HG02623 (cell line): ENCODE measurements at regions not wholly inside any gene's neighbourhood (a gene's known extent, or its start where the extent isn't known, plus 50 kb on each side); places are given as distances from the start of the nearest gene placed in this dataset.

Experiments
- ATAC-seq: cut with Tn5 transposase; IDR thresholded peaks from one replicate; pipeline ENCODE4 v1.9.1; 2021; ENCODE audit warnings: moderate library complexity; ENCODE audit not compliant: unreplicated experiment

DNA sequence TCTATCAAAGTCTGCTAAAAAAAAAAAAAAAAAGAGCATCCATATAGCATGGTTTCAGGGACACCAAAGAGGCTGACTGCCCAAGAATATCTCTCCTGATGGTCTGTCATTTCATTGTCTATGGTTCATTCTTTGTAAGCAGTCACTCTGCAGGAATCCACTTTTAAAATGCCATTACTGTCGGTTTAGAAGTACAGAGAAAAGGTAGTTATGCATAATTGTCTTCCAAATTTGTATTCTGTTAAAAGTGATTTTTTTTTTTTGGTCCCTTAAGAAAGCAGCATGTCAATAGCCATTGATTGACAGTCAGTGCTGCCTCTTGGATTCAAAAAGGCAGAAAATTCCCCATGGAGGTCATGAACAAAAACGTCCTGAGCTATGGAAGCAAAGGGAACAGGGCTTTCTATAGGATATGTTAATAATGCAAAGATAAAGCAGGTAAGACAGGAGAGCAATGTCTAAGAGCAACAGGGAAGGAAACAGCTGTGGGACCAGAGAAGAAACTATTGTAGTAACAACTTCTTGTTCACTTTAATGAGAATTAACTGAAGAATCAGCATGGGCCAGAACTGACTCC is 245.8 kb downstream of the TMX3 start:
- no peak for ATAC-seq

DNA sequence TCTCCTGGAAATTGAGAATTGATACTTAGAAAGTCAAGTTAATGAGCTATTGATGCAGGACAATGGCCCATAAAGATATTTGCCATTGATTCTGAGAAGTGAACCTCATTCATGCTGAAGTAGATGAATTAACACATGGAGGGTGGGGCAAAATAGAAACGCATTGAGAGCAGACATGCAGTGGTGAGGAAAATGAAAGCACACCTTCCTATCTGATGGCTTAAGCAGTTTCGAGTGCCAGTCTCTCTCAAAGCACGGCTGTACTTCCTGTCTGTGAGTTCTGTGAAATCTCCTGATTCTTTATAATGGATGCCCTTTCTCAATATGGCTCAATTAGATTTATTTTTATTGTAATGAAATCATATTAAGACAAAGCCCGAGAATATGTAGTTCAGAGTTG is 247.0 kb downstream of the TMX3 start:
- no peak for ATAC-seq

DNA sequence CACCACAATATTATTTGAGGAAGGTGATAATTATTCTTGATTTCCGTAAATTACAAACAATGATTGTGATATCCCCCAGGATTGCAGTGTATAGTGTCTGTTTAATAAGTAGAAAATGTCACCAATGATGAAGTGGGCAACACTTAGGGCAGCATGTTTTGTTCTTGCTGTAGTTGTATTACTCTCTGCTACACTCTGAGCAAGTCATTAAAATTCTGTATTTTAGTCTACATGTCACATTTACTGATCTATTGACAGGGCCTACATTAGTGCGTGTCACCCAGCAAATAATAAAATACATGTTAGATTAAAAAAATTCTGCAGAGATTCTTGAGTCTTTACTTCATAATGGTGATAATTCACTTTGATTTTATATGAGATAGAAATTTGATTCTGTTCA is 247.6 kb downstream of the TMX3 start:
- no peak for ATAC-seq

DNA sequence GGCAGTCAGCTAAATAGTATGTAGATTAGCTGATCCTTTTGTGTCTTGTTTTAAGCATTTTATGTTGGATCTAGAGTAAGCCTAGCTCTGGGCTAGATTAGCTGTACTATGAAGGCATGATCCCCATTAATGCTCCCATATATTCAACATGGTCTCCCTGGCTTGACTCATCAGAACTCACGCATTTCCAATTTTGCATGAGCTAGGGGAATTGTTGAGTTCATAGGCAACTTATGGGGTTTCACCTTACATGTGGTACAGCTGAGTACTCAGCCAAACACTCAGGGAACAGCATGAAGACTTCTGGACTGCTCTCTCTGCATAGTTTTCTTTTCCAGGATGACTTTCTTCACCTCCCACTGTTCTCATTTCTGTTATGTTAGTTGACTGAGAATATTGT is 248.2 kb downstream of the TMX3 start:
- ATAC-seq = no peak

DNA sequence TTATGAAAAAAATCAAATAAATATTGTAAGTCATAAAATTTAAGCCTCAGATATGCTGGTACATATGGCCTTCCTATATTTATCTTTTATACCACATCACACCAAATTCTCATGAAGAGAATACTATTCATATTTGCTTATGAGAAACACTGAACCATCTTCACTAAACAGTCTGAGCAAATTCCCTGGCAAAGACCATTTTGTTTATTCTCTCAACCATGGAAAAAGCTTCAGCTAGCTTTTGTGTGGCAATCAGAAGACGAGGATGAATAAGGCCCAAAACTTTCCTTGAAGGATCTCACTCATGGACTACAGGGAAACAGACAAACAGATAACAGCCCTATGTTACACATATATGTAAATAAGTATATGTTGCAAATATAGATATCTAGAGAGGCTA is 252.1 kb downstream of the TMX3 start:
- ATAC-seq = no peak

DNA sequence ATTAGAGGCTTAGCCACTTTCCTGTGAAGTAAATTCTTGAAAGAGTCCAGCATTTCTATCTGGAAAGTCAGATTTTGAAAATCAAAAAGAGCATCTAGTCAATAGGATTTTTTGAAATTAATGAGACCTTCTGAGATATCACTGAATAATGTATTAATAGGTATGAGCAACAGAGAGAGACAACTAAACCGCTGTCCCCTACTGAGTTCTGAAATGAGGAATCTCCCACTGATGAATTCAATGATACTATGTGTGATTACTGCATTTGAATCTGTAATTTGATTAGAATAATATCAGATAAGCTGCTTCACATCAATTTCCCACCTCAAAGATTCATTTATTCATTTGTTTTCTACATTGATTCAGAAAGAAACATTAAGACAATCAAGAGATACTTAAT is 252.8 kb downstream of the TMX3 start:
- no peak for ATAC-seq

DNA sequence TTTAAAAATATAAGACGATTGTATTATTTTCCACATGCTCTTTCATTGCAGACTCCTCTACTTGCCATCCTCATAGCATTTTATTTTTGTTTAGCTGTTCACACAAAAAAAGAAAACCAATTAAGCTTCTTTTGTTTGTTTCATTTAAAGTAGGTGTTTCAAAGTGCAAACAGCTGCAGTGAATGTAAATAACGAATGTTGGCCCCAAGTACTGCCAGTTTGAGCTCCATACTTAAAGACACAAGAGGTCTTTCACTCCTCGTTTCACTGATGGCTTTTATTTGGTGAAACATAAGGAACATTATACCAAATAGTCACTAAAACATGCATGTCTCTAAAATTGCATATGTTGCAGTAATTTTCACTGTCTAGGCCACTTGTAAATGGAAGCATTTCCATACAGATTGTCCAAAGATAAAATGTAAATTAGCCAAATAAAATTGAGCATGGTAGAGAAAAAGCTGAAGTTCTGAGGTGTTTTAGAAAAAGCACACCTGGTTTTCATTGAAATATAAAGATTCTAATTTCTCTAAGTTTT is 253.4 kb downstream of the TMX3 start:
- no peak for ATAC-seq

DNA sequence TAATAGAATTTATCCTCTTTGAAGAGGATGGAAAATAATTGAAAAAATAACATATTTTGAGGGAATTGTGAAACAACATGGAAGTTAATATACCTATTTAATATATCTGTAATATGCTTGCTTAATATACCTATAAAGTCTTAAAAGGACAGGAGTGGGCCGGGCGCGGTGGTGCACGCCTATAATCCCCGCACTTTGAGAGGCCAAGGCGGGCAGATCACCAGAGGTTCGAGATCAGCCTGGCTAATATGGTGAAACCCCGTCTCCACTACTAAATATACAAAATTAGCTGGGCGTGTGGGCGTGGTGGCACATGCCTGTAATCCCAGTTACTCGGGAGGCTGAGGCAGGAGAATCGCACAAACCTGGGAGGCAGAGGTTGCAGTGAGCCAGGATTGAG is 254.9 kb downstream of the TMX3 start:
- ATAC-seq = no peak

DNA sequence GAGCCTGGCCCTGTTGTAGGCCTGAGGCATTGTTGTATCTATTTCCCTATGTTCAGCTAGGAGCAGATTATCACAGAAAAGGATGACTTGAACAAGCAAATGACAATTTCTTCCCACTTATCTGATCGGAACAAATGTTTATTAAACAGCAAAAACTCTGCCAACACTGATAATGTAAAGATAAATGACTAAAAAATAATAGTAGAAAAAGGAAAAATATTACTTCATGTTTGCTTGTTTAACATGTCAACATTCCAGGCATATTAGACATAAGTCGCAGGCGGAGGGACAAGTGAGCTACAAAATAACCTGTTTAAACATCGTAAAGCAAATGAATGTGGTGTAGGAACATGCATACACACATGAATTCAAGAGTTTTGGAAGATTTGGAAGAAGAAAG is 257.9 kb downstream of the TMX3 start:
- no peak for ATAC-seq

DNA sequence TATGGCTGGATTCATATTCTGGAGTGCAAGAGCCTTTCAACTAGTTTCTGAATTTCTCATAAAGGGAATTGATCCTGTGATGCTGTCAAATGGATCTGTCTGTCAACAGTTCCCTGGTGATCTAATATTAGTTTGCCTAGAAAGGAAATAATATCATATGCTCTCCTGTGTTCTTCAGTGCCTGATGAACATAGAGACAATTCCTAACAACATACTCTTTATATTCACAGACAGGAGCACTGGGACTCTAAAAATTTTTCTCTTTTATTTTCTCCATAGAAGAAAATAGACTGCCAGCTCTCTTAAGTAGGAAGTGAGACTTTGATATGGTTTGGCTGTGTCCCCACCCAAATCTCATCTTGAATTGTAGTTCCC is 259.7 kb downstream of the TMX3 start:
- ATAC-seq = no peak

DNA sequence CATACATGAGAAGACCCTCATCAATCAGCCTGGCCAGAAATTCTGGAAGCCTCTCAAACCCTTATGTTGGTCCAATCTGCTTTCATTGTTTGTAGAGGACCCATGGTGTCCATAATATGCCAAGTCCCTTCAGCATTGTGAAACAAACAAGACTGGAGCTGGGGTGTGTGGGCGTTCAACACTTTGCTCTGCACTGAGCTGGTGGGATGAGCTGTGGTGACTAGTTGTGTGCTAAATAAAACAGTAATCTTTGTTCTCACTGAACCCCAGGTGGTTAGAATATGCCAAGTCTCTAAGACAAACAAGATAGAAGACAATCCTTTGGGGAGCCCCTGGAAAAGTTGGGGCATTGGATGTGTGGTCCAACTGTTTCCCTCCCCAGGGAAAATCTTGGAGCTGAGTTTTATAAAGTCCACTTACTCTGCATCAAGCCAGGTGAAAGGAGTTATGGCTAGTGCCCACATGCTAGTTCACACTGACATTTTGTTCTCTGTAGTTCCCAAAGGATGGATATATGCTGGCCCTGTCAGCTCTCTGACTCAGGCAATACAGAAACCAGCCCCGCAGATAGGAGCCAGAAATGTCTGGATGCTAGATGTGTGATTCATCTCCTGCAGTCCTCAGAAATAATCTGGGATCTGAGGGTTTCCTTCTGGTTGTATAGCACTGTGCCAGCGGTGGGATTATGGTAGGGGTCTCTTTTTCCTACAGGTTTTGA is 260.2 kb downstream of the TMX3 start:
- ATAC-seq = no peak

DNA sequence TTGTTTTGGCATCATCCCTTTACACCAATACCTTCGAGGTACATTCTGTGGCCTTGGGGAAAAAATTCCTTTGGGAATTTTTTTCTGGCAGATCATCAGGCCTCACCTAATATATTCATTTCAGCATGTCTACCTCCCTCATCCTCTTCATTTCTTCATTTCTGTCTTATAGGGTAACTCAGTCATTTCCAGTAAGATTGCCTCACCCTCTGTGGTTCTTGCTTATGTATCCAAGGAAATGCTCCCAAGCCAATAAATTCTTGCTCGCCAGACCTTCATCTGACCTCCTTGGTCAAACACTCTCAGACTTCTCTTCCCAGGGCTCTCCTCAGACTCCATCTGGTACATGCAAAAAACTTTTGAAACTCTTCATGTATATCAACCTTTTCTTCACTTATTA is 265.6 kb downstream of the TMX3 start:
- no peak for ATAC-seq

DNA sequence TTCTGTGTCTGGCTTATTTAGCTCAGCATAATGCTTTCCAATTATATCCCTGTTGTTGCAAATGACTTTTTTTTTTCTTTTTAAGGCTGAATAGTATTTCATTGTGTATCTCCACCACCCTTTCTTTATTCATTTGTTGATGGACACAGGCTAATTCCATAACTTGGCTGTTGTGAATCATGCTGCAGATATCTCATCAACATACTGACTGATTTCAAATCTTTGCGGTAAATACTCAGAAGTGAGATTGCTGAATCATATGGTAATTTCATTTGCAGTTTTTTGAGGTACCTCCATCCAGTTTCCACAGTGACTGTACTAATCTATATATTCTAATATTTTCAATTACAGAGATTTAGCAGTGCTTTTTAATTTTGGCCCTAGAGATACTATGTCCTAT is 266.2 kb downstream of the TMX3 start:
- no peak for ATAC-seq

DNA sequence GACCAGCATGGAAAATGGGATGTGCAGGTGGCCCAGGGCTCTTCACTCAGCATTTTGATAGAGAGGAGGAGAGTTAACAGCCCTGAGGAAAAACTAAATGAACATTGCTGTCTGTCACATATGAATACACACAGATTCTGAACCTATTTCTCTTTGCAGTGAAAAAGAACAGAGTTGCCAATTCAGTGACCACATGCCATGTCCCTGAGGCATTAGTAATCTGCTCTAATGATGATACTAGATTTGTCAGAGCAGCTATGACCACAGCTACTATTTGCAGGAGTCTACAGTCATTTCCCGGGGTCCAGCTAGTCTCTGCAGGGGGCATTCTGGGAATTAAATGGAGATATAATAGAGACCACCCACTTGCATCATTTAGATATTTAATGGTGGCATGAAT is 267.6 kb downstream of the TMX3 start:
- no peak for ATAC-seq

DNA sequence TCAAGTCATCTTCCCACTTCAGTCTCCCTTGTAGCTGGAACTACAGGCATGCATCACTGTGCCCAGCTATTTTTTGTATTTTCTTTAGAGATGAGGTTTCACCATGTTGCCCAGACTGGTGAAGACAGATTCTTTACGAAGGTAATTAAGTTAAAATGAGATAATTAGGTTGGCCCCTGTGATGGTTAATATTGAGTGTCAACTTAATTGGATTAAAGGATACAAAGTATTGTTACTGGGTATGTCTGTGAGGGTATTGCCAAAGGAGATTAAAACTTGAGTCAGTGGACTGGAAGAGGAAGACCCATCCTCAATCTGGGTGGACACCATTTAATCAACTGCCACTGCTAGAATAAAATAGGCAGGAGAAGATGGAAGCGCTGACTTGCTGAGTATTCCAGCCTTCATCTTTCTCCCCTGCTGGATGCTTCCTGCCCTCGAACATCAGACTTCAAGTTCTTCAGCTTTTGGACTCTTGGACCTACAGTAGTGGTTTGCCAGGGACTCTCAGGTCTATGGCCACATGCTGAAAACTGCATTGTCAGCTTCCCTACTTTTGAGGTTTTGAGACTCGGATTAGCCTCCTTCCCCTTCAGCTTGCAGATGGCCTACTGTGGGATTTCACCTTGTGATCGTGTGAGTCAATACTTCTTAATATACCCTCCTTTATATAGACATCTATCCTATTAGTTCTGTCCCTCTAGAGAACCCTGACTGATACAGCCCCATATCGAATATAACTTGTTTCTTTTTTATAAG is 269.1 kb downstream of the TMX3 start:
- ATAC-seq = no peak

DNA sequence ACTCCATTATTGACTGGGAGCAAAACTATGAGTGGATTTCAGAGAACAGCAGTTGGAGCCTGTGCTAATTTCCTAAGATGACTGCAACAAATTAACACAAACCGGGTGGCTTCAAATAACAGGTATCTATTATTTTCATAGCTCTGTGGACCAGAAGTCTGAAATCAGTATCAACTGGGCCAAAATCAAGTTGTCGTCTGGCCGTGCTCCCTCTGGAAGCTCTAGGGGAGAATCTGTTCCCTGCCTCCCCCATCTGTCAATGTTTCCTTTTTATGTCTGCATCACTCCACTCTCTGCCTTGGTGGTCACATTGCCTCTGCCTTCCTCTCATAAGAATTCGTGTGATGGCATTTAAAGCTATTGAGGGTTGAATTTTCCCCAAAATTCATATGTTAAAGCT is 269.8 kb downstream of the TMX3 start:
- no peak for ATAC-seq

DNA sequence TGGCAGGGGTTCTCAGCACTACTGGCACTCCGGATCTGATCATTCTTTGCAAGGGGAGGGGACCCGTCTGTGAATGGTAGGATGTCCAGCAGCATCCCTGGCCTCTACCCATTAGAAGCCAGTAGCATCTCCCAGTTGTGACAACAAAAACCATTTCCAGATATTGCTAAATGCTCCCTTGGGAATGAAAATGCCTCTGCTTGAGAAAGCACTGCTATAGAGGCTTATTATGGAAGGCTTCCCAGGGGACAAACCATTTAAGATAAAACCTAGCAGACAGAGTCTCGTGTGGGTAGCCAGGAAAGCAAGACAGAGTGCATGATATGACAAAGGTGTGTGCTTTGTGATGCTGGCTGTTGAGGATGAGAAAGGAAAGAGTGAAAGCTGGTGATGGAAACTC is 273.7 kb downstream of the TMX3 start:
- no peak for ATAC-seq

DNA sequence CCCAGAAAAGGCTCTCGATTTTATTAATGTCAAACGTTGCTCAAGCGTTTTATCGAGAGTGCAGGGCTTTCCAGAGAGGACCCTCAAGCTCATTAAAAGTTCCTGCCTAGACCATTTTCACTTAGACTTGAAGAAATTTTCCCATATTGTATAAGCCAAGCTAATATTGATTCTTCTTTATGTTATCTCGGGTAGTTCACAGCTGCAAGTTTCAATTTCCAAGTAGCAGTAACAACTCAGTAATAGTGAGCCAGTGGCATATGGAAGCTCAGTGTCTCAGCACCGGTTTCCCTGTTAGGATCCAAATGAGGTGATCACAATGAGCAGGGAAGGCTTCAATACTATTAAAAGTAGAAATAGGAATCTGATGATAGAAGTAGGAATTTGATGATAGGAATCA is 274.5 kb downstream of the TMX3 start:
- ATAC-seq = no peak

DNA sequence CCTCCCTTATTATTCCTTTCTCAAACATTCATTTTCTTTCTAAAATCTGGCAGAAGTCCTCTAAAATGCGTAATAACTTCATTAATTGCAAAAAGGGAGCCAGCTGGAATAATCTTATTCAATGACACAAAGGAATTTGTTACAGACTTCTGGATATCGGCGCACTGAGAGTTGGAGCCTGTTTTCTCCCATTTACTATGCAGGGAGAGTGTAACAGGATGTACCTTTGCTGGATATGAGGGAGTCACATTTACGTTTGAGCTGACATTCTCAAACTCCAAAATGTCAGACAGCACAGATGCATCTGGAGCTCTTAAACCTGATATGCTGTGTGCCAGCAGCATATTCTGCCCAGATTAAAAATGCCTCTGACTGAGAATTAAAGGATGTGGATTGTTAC is 275.3 kb downstream of the TMX3 start:
- ATAC-seq = no peak

DNA sequence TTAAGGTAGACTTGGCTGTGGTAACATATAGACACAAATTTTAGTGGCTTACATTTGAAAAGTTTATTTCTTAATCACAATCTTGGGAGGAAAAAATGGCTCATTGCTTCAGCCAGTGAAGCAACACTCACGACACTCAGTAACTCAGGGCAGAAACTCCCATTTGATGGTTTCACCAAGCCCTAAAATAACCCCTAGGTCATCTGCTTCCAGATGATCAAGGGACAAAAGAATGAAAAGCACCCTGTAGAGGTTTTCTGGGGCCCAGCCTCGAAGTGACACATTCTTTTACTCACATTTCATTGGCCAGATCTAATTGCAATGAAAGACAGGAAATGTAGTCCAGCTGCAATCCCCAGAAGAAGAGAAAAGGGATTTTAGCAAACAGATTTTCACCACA is 275.9 kb downstream of the TMX3 start:
- ATAC-seq = no peak

DNA sequence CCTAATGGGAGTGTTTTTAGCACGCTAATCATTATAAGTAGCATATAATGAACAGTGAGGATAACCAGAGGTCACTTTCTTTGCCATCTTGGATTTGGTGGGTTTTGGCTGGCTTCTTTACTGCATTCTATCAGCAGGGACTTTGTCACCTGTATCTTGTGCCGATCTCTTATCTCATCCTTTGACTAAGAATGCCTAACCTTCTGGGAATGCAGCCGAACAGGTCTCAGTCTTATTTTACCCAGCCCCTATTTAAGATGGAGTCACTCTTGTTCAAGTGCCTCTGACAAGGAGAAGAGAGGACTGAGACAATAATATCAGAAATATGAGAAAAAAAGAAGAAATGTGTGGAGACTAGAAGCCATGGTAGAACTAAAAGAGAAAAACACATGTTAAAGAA is 276.4 kb downstream of the TMX3 start:
- ATAC-seq = no peak

DNA sequence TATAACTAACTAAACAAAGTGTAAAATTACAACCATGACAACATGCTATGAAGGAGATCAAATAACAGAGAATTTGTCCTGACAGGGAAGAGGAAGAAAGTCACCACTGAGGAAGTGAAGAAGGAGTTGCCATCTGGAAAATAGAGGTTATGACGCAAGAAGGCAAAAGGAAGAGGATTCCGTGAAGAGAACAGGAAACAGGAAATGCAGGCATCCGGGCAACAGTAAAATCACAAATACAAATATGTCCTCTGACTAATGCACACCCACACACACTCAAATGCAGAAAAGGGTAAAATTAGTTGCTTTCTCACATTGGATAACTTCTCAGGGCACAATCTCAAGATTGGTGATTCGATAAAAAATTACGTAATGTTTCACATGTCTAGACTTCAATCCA is 278.4 kb downstream of the TMX3 start:
- no peak for ATAC-seq
